ENCODE measurements at regions not wholly inside any gene's neighbourhood (a gene's known extent, or its start where the extent isn't known, plus 50 kb on each side); places are given as distances from the start of the nearest gene placed in this dataset. TPM values are rescaled to one million over a fixed set of nuclear protein-coding genes. Genes with fewer than 3 reads are reported as not detected.
A peak's percentile ranks its signal among the peaks of the same experiment; 100 is the strongest.
"Not testable (repeated sequence)": the region's sequence is repeated elsewhere in the genome, so short reads cannot be mapped to it uniquely, and the experiment has no call there.

DNA sequence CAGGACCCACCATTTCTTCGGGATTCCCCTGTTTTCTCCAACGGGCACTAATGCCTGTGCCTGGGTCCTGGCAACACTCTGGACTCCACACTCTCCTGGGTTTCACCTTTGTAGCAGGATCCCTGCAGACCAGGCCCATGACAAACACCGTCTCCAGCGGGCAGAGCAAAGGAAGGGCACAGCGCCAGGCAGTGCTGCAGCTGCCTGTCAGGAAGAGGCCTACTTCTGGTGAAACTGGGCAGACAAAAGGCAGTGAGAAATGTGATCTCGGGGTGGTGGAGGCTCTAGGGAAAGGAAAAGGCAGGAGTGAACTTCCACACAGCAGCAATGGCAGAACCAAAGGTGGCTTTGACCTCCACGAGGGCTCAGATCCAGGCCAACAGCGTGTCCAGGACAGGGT is 165.3 kb downstream of the OR4F15 start:
- H3K79me2 ChIP-seq (ENCODE audit: insufficient read depth, low read length); H3K27me3 Mint-ChIP-seq (ENCODE audit: low read depth in 3 of 3); H3K27me3 ChIP-seq (ENCODE audit: control insufficient read depth in 2 of 2, insufficient read depth in 2 of 2, low read length in 2 of 2); intact Hi-C loops (cut with micrococcal nuclease); H3K4me1 ChIP-seq (ENCODE audit: control insufficient read depth in 1 of 2, insufficient read depth in 2 of 2, low read length in 2 of 2); H3K36me3 ChIP-seq (replicated peaks in 1 of 2; ENCODE audit: control insufficient read depth in 1 of 2, insufficient read depth in 2 of 2, low read length in 2 of 2); H3K36me3 Mint-ChIP-seq; H3K9me3 ChIP-seq (replicated peaks in 1 of 2; ENCODE audit: control insufficient read depth in 1 of 2, insufficient read depth in 1 of 2, low read length in 2 of 2); H3K4me3 ChIP-seq (replicated peaks in 1 of 3; ENCODE audit: low read depth in 2 of 3, low read length in 3 of 3); H3K9ac ChIP-seq (ENCODE audit: insufficient read depth, low read length, poor library complexity, severe bottlenecking); H2AFZ ChIP-seq (ENCODE audit: insufficient read depth, low read depth, low read length, poor library complexity, severe bottlenecking); H3K4me3 Mint-ChIP-seq; H3K27ac Mint-ChIP-seq; H3K9me3 Mint-ChIP-seq; H3K4me2 ChIP-seq (replicated peaks; ENCODE audit: extremely low read depth, low read length, poor library complexity, severe bottlenecking); H3K4me1 Mint-ChIP-seq; DNase-seq; H3K27ac ChIP-seq (ENCODE audit: low read depth in 1 of 2, low read length in 2 of 2); H4K20me1 ChIP-seq (ENCODE audit: insufficient read depth, low read length): not testable (repeated sequence)
- WGBS (ENCODE audit: insufficient coverage) = no CpG with 5 or more reads among the region's 8 CpGs

DNA sequence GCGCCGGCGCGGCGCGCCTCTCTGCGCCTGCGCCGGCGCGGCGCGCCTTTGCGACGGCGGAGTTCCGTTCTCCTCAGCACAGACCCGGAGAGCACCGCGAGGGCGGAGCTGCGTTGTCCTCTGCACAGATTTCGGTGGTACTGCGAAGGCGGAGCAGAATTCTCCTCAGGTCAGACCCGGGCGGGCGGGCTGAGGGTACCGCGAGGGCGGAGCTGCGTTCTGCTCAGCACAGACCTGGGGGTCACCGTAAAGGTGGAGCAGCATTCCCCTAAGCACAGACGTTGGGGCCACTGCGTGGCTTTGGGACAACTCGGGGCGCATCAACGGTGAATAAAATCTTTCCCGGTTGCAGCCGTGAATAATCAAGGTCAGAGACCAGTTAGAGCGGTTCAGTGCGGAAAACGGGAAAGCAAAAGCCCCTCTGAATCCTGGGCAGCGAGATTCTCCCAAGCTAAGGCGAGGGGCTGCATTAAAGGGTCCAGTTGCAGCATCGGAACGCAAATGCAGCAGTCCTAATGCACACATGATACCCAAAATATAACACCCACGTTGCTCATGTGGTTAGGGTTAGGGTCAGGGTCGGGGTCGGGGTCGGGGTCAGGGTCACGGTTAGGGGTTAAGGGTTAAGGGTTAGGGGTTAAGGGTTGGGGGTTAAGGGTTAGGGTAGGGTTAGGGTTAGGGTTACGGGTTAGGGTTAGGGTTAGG is 168.4 kb downstream of the OR4F15 start:
- not testable (repeated sequence) for H3K4me3 ChIP-seq (replicated peaks in 1 of 3; ENCODE audit: low read depth in 2 of 3, low read length in 3 of 3)
- WGBS (ENCODE audit: insufficient coverage) = 82% methylated on average over 41 of the region's 53 CpGs

More for the DNA sequence above, 168.4 kb downstream of the OR4F15 start:
- H3K4me1 ChIP-seq (ENCODE audit: control insufficient read depth in 1 of 2, insufficient read depth in 2 of 2, low read length in 2 of 2); H3K36me3 ChIP-seq (replicated peaks in 1 of 2; ENCODE audit: control insufficient read depth in 1 of 2, insufficient read depth in 2 of 2, low read length in 2 of 2); H3K4me2 ChIP-seq (replicated peaks; ENCODE audit: extremely low read depth, low read length, poor library complexity, severe bottlenecking); H3K27me3 Mint-ChIP-seq (ENCODE audit: low read depth in 3 of 3); H3K4me1 Mint-ChIP-seq; H3K9ac ChIP-seq (ENCODE audit: insufficient read depth, low read length, poor library complexity, severe bottlenecking); H4K20me1 ChIP-seq (ENCODE audit: insufficient read depth, low read length); H3K27ac ChIP-seq (ENCODE audit: low read depth in 1 of 2, low read length in 2 of 2); H3K27me3 ChIP-seq (ENCODE audit: control insufficient read depth in 2 of 2, insufficient read depth in 2 of 2, low read length in 2 of 2); H3K9me3 ChIP-seq (replicated peaks in 1 of 2; ENCODE audit: control insufficient read depth in 1 of 2, insufficient read depth in 1 of 2, low read length in 2 of 2); H3K27ac Mint-ChIP-seq; H3K36me3 Mint-ChIP-seq; H3K79me2 ChIP-seq (ENCODE audit: insufficient read depth, low read length); H3K4me3 Mint-ChIP-seq; H2AFZ ChIP-seq (ENCODE audit: insufficient read depth, low read depth, low read length, poor library complexity, severe bottlenecking); intact Hi-C loops (cut with micrococcal nuclease); H3K9me3 Mint-ChIP-seq: not testable (repeated sequence)
- peak in 1 of 3 donors; percentile 2 for DNase-seq

Small RNA genes in the stretch of these regions (small RNA-seq; reads per million reads assigned to genes)
- gene AC140725.2 (ENCODE audit: insufficient read length, low read depth) (not detected), gene MIR6859-3 (ENCODE audit: insufficient read length, low read depth) (not detected)

Measured in CD14-positive monocyte (primary cell).